ENCODE measurements at regions not wholly inside any gene's neighbourhood (a gene's known extent, or its start where the extent isn't known, plus 50 kb on each side); places are given as distances from the start of the nearest gene placed in this dataset.
"Not testable (repeated sequence)": the region's sequence is repeated elsewhere in the genome, so short reads cannot be mapped to it uniquely, and the experiment has no call there.

GRCh38 chr2:223494942-223495341 is 107.2 kb downstream of the SCG2 start:
- H2AK5ac ChIP-seq (ENCODE audit: insufficient read length, low read length): no peak overlapping the region
- H4K8ac ChIP-seq (replicated peaks; ENCODE audit: insufficient read length, low read depth, low read length): no peak overlapping the region
- no peak overlapping the region for H4K5ac ChIP-seq (ENCODE audit: insufficient read length, low read depth, low read length)
- no peak overlapping the region for H3K9ac ChIP-seq (ENCODE audit: extremely low read depth, insufficient read length, low read length)
- no peak overlapping the region for H4K91ac ChIP-seq (ENCODE audit: insufficient read length, low read depth, low read length)
- H2BK15ac ChIP-seq (ENCODE audit: low read depth, low read length): no peak overlapping the region
- H3K18ac ChIP-seq (ENCODE audit: insufficient read length, low read depth, low read length): no peak overlapping the region
- H3K4me2 ChIP-seq (ENCODE audit: insufficient read depth, insufficient read length, low read length): no peak overlapping the region
- no peak overlapping the region for H2BK12ac ChIP-seq (ENCODE audit: insufficient read length, low read depth, low read length)
- H3K27me3 ChIP-seq (ENCODE audit: insufficient read depth, low read length): no peaks in the 10 kb centered on the region
- no peak for TF ChIP-seq CTCF (conservative IDR thresholded peaks at IDR 0.05)
- no peak overlapping the region for H2BK120ac ChIP-seq (ENCODE audit: low read depth, low read length, poor library complexity, severe bottlenecking)
- no peak overlapping the region for H3T11ph ChIP-seq (ENCODE audit: low read length)
- H3K4me1 Mint-ChIP-seq: no peaks in the 10 kb centered on the region
- no peaks in the 10 kb centered on the region; a peak in 1 of 7 replicates for H3K36me3 Mint-ChIP-seq (ENCODE audit: insufficient read depth in 1 of 3, low read depth in 3 of 3)
- H2BK5ac ChIP-seq (ENCODE audit: insufficient read length, low read length): no peak overlapping the region
- H3K4me1 ChIP-seq (ENCODE audit: insufficient read depth, low read length): no peaks in the 10 kb centered on the region
- H3K56ac ChIP-seq (ENCODE audit: insufficient read length, low read depth, low read length): no peak overlapping the region
- no peaks in the 10 kb centered on the region for H3K9me3 ChIP-seq (ENCODE audit: control insufficient read depth, low read depth, low read length)
- H4K20me1 ChIP-seq (ENCODE audit: control insufficient read depth, insufficient read depth, insufficient read length): no peaks in the 10 kb centered on the region
- no peak overlapping the region for H3K4me3 Mint-ChIP-seq
- no peaks in the 10 kb centered on the region for H3K79me1 ChIP-seq (ENCODE audit: insufficient read depth, low read depth, low read length, poor library complexity, severe bottlenecking)
- no peak overlapping the region for H3K23ac ChIP-seq (ENCODE audit: insufficient read length, low read depth, low read length)
- no peak overlapping the region for H2BK20ac ChIP-seq (ENCODE audit: low read depth, low read length, poor library complexity, severe bottlenecking)
- no peaks in the 10 kb centered on the region for H3K79me2 ChIP-seq (ENCODE audit: insufficient read depth, low read length)
- H3K27ac Mint-ChIP-seq: no peak overlapping the region
- no CpG with 5 or more reads among the region's 2 CpGs for WGBS (ENCODE audit: extremely low coverage, insufficient read length, low lambda C conversion rate)
- no peak overlapping the region for H2AFZ ChIP-seq (ENCODE audit: low read length)
- no peak overlapping the region for H3K14ac ChIP-seq (ENCODE audit: insufficient read depth, low read length)
- H3K27ac ChIP-seq (ENCODE audit: insufficient read length, low read depth, low read length): no peak overlapping the region
- no peak for DNase-seq
- H3K27me3 Mint-ChIP-seq (ENCODE audit: low read depth): peaks cover 13% of the 10 kb centered on the region; the same call in 1 of the 2 replicates
- peaks cover 0 to 2% of the 10 kb centered on the region in 2 experiments; a peak in 3 of 5 replicates for H3K9me3 Mint-ChIP-seq
- H3K4ac ChIP-seq (ENCODE audit: low read depth, low read length): no peak overlapping the region
- H3K23me2 ChIP-seq (ENCODE audit: insufficient read length, low read depth, low read length, poor library complexity, severe bottlenecking): no peaks in the 10 kb centered on the region

- H3K23ac ChIP-seq (ENCODE audit: insufficient read length, low read depth, low read length); H3K14ac ChIP-seq (ENCODE audit: insufficient read depth, low read length); H3K18ac ChIP-seq (ENCODE audit: insufficient read length, low read depth, low read length); DNase-seq; H3K9ac ChIP-seq (ENCODE audit: extremely low read depth, insufficient read length, low read length); H3T11ph ChIP-seq (ENCODE audit: low read length); H3K56ac ChIP-seq (ENCODE audit: insufficient read length, low read depth, low read length); H3K4ac ChIP-seq (ENCODE audit: low read depth, low read length); H3K4me2 ChIP-seq (ENCODE audit: insufficient read depth, insufficient read length, low read length); H2BK20ac ChIP-seq (ENCODE audit: low read depth, low read length, poor library complexity, severe bottlenecking); H2AFZ ChIP-seq (ENCODE audit: low read length); H2AK5ac ChIP-seq (ENCODE audit: insufficient read length, low read length); H3K4me1 ChIP-seq (ENCODE audit: insufficient read depth, low read length); H3K27ac ChIP-seq (ENCODE audit: insufficient read length, low read depth, low read length); H3K27ac Mint-ChIP-seq; H3K4me1 Mint-ChIP-seq; H3K79me2 ChIP-seq (ENCODE audit: insufficient read depth, low read length); H3K9me3 Mint-ChIP-seq; H3K79me1 ChIP-seq (ENCODE audit: insufficient read depth, low read depth, low read length, poor library complexity, severe bottlenecking); H4K8ac ChIP-seq (replicated peaks; ENCODE audit: insufficient read length, low read depth, low read length); H3K27me3 ChIP-seq (ENCODE audit: insufficient read depth, low read length); H3K27me3 Mint-ChIP-seq (ENCODE audit: low read depth); H4K5ac ChIP-seq (ENCODE audit: insufficient read length, low read depth, low read length); H3K36me3 Mint-ChIP-seq (ENCODE audit: insufficient read depth in 1 of 3, low read depth in 3 of 3); H2BK5ac ChIP-seq (ENCODE audit: insufficient read length, low read length); H2BK12ac ChIP-seq (ENCODE audit: insufficient read length, low read depth, low read length); H2BK15ac ChIP-seq (ENCODE audit: low read depth, low read length); H3K9me3 ChIP-seq (ENCODE audit: control insufficient read depth, low read depth, low read length); H3K4me3 Mint-ChIP-seq; H3K23me2 ChIP-seq (ENCODE audit: insufficient read length, low read depth, low read length, poor library complexity, severe bottlenecking); H4K20me1 ChIP-seq (ENCODE audit: control insufficient read depth, insufficient read depth, insufficient read length); H4K91ac ChIP-seq (ENCODE audit: insufficient read length, low read depth, low read length); H2BK120ac ChIP-seq (ENCODE audit: low read depth, low read length, poor library complexity, severe bottlenecking): not testable (repeated sequence)
- no CpG with 5 or more reads among the region's 2 CpGs for WGBS (ENCODE audit: extremely low coverage, insufficient read length, low lambda C conversion rate)
Measured at GRCh38 chr2:223496853-223497252, 105.3 kb downstream of the SCG2 start.

All from H9 (cell line).